Epithelial cell of esophagus (primary cell): ENCODE measurements at regions not wholly inside any gene's neighbourhood (a gene's known extent, or its start where the extent isn't known, plus 50 kb on each side); places are given as distances from the start of the nearest gene placed in this dataset.

Experiments used
- DNase-seq: peaks from one replicate; pipeline ENCODE4 v3.0.0; 2010; ENCODE audit warnings: low read depth
- H3K4me3 ChIP-seq: 2 replicates; pipeline ENCODE4 v1.5.1; 2011; ENCODE audit warnings: mild to moderate bottlenecking, low read length, control low read depth
- CTCF ChIP-seq: IDR thresholded peaks from 2 replicates; pipeline ENCODE4 v1.5.1; 2011; ENCODE audit warnings: low read depth, mild to moderate bottlenecking, low read length, control low read depth, inconsistent platforms; ENCODE audit not compliant: insufficient read depth; ENCODE audit errors: missing control alignments

- H3K4me3 ChIP-seq, result no peak overlapping the region
- DNase-seq, result no peak
- no peak for TF ChIP-seq CTCF
These were observed 183.1 kb downstream of the PALM2AKAP2 start for GRCh38 chr9:109963079-109963478.

GRCh38 chr9:109966643-109967368, 186.8 kb downstream of the PALM2AKAP2 start:
- no peak for DNase-seq
- H3K4me3 ChIP-seq, result no peak overlapping the region
- TF ChIP-seq CTCF, result no peak

- no peak for DNase-seq
- TF ChIP-seq CTCF, result no peak
- H3K4me3 ChIP-seq, result no peak overlapping the region
These were observed 187.9 kb downstream of the PALM2AKAP2 start for GRCh38 chr9:109967651-109968642.

- no peak overlapping the region for H3K4me3 ChIP-seq
- peak; percentile 30 for DNase-seq
- peak; percentile 30 for TF ChIP-seq CTCF
These were observed 189.0 kb downstream of the PALM2AKAP2 start for GRCh38 chr9:109969011-109969410.

GRCh38 chr9:109969573-109970237, 189.7 kb downstream of the PALM2AKAP2 start:
- TF ChIP-seq CTCF, result no peak

GRCh38 chr9:109971226-109971625, 191.2 kb downstream of the PALM2AKAP2 start:
- no peak for TF ChIP-seq CTCF
- H3K4me3 ChIP-seq, result no peak overlapping the region
- DNase-seq, result peak; percentile 87

More at GRCh38 chr9:109969573-109970237, 189.7 kb downstream of the PALM2AKAP2 start:
- no peak overlapping the region for H3K4me3 ChIP-seq
- no peak for DNase-seq
